ENCODE measurements at regions not wholly inside any gene's neighbourhood (a gene's known extent, or its start where the extent isn't known, plus 50 kb on each side); places are given as distances from the start of the nearest gene placed in this dataset.

DNA sequence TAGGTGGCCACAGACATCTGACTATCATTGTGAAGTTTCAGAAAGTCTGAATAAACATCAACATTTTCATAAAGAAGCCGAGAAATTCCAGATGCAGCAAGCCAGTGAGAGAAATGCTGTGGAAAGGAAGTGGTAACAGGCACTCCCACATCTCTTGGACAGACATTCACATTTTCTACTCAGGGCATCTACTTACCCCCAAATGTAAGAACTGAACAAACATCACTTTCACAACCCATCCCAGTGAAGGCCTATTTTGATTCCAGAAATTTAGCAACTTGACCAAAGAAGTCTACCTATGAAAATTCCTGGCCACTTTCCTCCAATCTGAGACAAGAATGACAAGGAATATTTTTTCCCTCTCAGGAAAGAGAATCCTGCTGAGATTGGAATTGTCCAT is 224.8 kb upstream of the DCBLD2 start:
- Histone ChIP-seq H3K9me3 (replicated peaks; ENCODE audit: control insufficient read depth, insufficient read depth, low read length) (no peaks in the 10 kb centered on the region), H3K27me3 (replicated peaks in 1 of 2; ENCODE audit: control insufficient read depth in 2 of 2, insufficient read depth in 2 of 2, low read length in 1 of 2) (no peaks in the 10 kb centered on the region), H4K20me1 (ENCODE audit: control insufficient read depth, insufficient read depth) (no peaks in the 10 kb centered on the region), H3K4me2 (ENCODE audit: control insufficient read depth, insufficient read depth) (no peak overlapping the region), H3K27ac (ENCODE audit: control insufficient read depth, insufficient read depth) (no peak overlapping the region), H3K4me3 (no peak overlapping the region), H3K79me2 (ENCODE audit: control insufficient read depth, insufficient read depth, low read length) (no peaks in the 10 kb centered on the region), H3K4me1 (ENCODE audit: control insufficient read depth, insufficient read depth, low read length) (no peaks in the 10 kb centered on the region), H3K9ac (ENCODE audit: control insufficient read depth, insufficient read depth, low read length) (no peak overlapping the region), H3K36me3 (ENCODE audit: control insufficient read depth in 2 of 2, insufficient read depth in 2 of 2, low read length in 1 of 2) (no peaks in the 10 kb centered on the region), H2AFZ (ENCODE audit: control insufficient read depth, low read depth, low read length) (no peak overlapping the region)
- DNase-seq (ENCODE audit: low read depth, low spot score): no peak
- ChIA-PET SMC1A (ENCODE audit: uncharacterized antibody, unreplicated experiment) (no interaction called here), CTCF (no interaction called here), POLR2A (no interaction called here), RAD21 (ENCODE audit: unreplicated experiment) (interaction anchor here (0.6 kb wide), 1 partner anchor 378 kb away, joined by 3 read pairs; no protein-coding TSS in a partner anchor)
- BruUV-seq (replicated peaks): no TSS peak
- ATAC-seq: no peak
- no peak for FAIRE-seq
- WGBS (ENCODE audit: insufficient coverage, insufficient replicate concordance, low lambda C conversion rate, missing lambda C conversion rate): 38% methylated on average over 1 of the region's 1 CpG
- in situ Hi-C loops (cut with MboI) (no loop called here), intact Hi-C loops (cut with micrococcal nuclease; ENCODE audit: unreplicated experiment) (no loop called here)
- TF ChIP-seq CTCF (IDR thresholded peaks at IDR 0.05 in 2 of 3, conservative IDR thresholded peaks at IDR 0.05 in 1 of 3; ENCODE audit: control insufficient read depth in 2 of 3, extremely low read depth in 1 of 3, insufficient read depth in 1 of 3, low read depth in 3 of 3, low read length in 3 of 3): no peak
- TF ChIP-seq CUX1 (IDR thresholded peaks at IDR 0.05; ENCODE audit: insufficient replicate concordance, low read depth, low read length): no peak
- no peak for TF ChIP-seq POLR2AphosphoS5 (IDR thresholded peaks at IDR 0.05; ENCODE audit: low read length)
- TF ChIP-seq, protein P1, sequence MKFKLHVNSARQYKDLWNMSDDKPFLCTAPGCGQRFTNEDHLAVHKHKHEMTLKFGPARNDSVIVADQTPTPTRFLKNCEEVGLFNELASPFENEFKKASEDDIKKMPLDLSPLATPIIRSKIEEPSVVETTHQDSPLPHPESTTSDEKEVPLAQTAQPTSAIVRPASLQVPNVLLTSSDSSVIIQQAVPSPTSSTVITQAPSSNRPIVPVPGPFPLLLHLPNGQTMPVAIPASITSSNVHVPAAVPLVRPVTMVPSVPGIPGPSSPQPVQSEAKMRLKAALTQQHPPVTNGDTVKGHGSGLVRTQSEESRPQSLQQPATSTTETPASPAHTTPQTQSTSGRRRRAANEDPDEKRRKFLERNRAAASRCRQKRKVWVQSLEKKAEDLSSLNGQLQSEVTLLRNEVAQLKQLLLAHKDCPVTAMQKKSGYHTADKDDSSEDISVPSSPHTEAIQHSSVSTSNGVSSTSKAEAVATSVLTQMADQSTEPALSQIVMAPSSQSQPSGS (IDR thresholded peaks at IDR 0.05; ENCODE audit: low read length): no peak
- no peak for TF ChIP-seq KAT2A (conservative IDR thresholded peaks at IDR 0.05; ENCODE audit: control insufficient read depth, low read depth, low read length)
- TF ChIP-seq MXI1 (IDR thresholded peaks at IDR 0.05; ENCODE audit: low read depth, low read length): no peak
- no peak for TF ChIP-seq KDM1A (IDR thresholded peaks at IDR 0.05; ENCODE audit: borderline replicate concordance)
- no peak for TF ChIP-seq BCL11A (IDR thresholded peaks at IDR 0.05; ENCODE audit: low read depth, low read length)
- TF ChIP-seq SUPT20H (IDR thresholded peaks at IDR 0.05; ENCODE audit: borderline replicate concordance, control insufficient read depth, low read depth, low read length): no peak
- TF ChIP-seq, protein P2, sequence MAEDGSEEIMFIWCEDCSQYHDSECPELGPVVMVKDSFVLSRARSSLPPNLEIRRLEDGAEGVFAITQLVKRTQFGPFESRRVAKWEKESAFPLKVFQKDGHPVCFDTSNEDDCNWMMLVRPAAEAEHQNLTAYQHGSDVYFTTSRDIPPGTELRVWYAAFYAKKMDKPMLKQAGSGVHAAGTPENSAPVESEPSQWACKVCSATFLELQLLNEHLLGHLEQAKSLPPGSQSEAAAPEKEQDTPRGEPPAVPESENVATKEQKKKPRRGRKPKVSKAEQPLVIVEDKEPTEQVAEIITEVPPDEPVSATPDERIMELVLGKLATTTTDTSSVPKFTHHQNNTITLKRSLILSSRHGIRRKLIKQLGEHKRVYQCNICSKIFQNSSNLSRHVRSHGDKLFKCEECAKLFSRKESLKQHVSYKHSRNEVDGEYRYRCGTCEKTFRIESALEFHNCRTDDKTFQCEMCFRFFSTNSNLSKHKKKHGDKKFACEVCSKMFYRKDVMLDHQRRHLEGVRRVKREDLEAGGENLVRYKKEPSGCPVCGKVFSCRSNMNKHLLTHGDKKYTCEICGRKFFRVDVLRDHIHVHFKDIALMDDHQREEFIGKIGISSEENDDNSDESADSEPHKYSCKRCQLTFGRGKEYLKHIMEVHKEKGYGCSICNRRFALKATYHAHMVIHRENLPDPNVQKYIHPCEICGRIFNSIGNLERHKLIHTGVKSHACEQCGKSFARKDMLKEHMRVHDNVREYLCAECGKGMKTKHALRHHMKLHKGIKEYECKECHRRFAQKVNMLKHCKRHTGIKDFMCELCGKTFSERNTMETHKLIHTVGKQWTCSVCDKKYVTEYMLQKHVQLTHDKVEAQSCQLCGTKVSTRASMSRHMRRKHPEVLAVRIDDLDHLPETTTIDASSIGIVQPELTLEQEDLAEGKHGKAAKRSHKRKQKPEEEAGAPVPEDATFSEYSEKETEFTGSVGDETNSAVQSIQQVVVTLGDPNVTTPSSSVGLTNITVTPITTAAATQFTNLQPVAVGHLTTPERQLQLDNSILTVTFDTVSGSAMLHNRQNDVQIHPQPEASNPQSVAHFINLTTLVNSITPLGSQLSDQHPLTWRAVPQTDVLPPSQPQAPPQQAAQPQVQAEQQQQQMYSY (CRISPR knock-in tag; IDR thresholded peaks at IDR 0.05): no peak
- no peak for TF ChIP-seq POU2F2 (IDR thresholded peaks at IDR 0.05; ENCODE audit: borderline replicate concordance, low read depth, low read length)
- TF ChIP-seq BRCA1 (IDR thresholded peaks at IDR 0.05; ENCODE audit: low read depth, low read length): no peak
- TF ChIP-seq PML (IDR thresholded peaks at IDR 0.05; ENCODE audit: low read length): no peak
